Colonic mucosa (tissue), 4 donors: ENCODE measurements at regions not wholly inside any gene's neighbourhood (a gene's known extent, or its start where the extent isn't known, plus 50 kb on each side); places are given as distances from the start of the nearest gene placed in this dataset. TPM values are rescaled to one million over a fixed set of nuclear protein-coding genes. Genes with fewer than 3 reads are reported as not detected.
A peak's percentile ranks its signal among the peaks of the same experiment; 100 is the strongest.

Source experiments
- DNase-seq: peaks from one replicate; pipeline ENCODE4 v3.0.0-alpha.2; 2020
- H3K27ac ChIP-seq: fragments of 200-600 bp; one replicate; pipeline ENCODE4 v1.8.0; 2021
- H3K27me3 ChIP-seq: fragments of 200-600 bp; one replicate; pipeline ENCODE4 v1.8.0; 2021
- H3K36me3 ChIP-seq: fragments of 200-600 bp; one replicate; pipeline ENCODE4 v1.8.0; 2021
- H3K4me1 ChIP-seq: fragments of 200-600 bp; one replicate; pipeline ENCODE4 v1.8.0; 2021; ENCODE audit warnings: mild to moderate bottlenecking
- H3K4me3 ChIP-seq: fragments of 200-600 bp; one replicate; pipeline ENCODE4 v1.8.0; 2021
- H3K9ac ChIP-seq, 2 donors: one replicate each; pipeline ENCODE4 v1.7.0; 2013; ENCODE audit warnings: control low read depth in 2 of 2, low read depth in 2 of 2, low read length in 2 of 2
- H3K9me3 ChIP-seq: fragments of 200-600 bp; one replicate; pipeline ENCODE4 v1.8.0; 2021
- intact Hi-C: fragments of 100-400 bp; cut with DNase I; formaldehyde crosslinking; loops from one replicate; pipeline ENCODE4 v1.14.1; 2022
- microRNA-seq: library from miRNA; unstranded; fragments of <30 nt; microRNA quantifications from one replicate; pipeline ENCODE4, GENCODE V29; 2019
- TF ChIP-seq, protein P1 (sequence below): fragments of 200-600 bp; IDR thresholded peaks from one replicate; pipeline ENCODE4 v1.8.0; 2022; ENCODE audit warnings: antibody characterized with exemption, mild to moderate bottlenecking
- donor health status: healthy.
- donor health status: DM: no; HTN: no; CAD: no.
- donor health status: DM: no; HTN: no; CAD: no.

DNA sequence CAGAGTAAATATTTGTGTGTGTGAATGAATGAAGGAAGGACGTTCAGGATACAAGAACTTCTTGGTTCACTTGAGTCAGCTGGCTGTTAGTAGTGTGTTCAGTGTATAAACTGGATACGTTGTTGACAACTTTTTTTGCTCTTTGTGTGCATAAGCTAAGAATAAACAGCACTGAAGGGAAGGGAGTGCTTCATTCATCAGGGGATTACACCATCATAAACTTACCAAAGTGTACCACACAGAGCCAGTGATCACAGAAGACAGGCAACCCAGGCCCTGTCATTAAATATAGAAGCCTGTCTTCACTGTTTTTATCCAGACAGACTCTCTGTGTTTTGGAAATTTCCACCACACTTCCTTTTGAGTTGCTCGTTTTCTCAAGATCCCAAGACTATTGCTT lies 55.5 kb upstream of the MEF2C start:
- peaks cover 3% of the 10 kb centered on the region for H3K4me1 ChIP-seq
- TF ChIP-seq, protein P1, sequence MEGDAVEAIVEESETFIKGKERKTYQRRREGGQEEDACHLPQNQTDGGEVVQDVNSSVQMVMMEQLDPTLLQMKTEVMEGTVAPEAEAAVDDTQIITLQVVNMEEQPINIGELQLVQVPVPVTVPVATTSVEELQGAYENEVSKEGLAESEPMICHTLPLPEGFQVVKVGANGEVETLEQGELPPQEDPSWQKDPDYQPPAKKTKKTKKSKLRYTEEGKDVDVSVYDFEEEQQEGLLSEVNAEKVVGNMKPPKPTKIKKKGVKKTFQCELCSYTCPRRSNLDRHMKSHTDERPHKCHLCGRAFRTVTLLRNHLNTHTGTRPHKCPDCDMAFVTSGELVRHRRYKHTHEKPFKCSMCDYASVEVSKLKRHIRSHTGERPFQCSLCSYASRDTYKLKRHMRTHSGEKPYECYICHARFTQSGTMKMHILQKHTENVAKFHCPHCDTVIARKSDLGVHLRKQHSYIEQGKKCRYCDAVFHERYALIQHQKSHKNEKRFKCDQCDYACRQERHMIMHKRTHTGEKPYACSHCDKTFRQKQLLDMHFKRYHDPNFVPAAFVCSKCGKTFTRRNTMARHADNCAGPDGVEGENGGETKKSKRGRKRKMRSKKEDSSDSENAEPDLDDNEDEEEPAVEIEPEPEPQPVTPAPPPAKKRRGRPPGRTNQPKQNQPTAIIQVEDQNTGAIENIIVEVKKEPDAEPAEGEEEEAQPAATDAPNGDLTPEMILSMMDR, result no peak
- no peak overlapping the region for H3K9ac ChIP-seq
- no peaks in the 10 kb centered on the region for H3K36me3 ChIP-seq
- H3K9me3 ChIP-seq, result no peaks in the 10 kb centered on the region
- H3K27me3 ChIP-seq, result no peaks in the 10 kb centered on the region
- H3K27ac ChIP-seq, result no peak overlapping the region
- no peak for DNase-seq
- no peak overlapping the region for H3K4me3 ChIP-seq
- intact Hi-C loops, result no loop called here

GRCh38 chr5:88937406-88937805 lies 54.4 kb upstream of the MEF2C start:
- no peaks in the 10 kb centered on the region for H3K36me3 ChIP-seq
- TF ChIP-seq, protein P1, result no peak
- peaks cover 3% of the 10 kb centered on the region for H3K4me1 ChIP-seq
- H3K9ac ChIP-seq, result peak overlapping the region in 1 of 2 donors; percentile 51
- H3K27ac ChIP-seq, result no peak overlapping the region
- intact Hi-C loops, result no loop called here
- no peak for DNase-seq
- H3K4me3 ChIP-seq, result no peak overlapping the region
- no peaks in the 10 kb centered on the region for H3K9me3 ChIP-seq
- H3K27me3 ChIP-seq, result no peaks in the 10 kb centered on the region

- Histone ChIP-seq H3K36me3 (no peaks in the 10 kb centered on the region), H3K27ac (no peak overlapping the region), H3K4me3 (no peak overlapping the region), H3K27me3 (no peaks in the 10 kb centered on the region), H3K9me3 (no peaks in the 10 kb centered on the region), H3K4me1 (peaks cover 3% of the 10 kb centered on the region), H3K9ac (no peak overlapping the region)
- DNase-seq, result no peak
- TF ChIP-seq, protein P1, result no peak
- intact Hi-C loops, result no loop called here
Measured at GRCh38 chr5:88934439-88934838, 51.5 kb upstream of the MEF2C start.

Small RNA genes lying in the stretch of these regions (microRNA-seq; reads per million reads assigned to microRNA genes)
- not detected for gene MIR3660
